OCI-LY7 (cell line): ENCODE measurements at regions not wholly inside any gene's neighbourhood (a gene's known extent, or its start where the extent isn't known, plus 50 kb on each side); places are given as distances from the start of the nearest gene placed in this dataset.

Source experiments
- EZH2phosphoT487 ChIP-seq: fragments of 200-600 bp; sonication (generic); IDR thresholded peaks from 2 replicates; pipeline ENCODE4 v1.6.1; 2018; ENCODE audit warnings: low read depth, borderline replicate concordance, mild to moderate bottlenecking, mixed run types, antibody characterized with exemption, low read length, moderate library complexity, mixed read lengths
- TF ChIP-seq, protein P1 (sequence below): fragments of 200-600 bp; sonication (generic); conservative IDR thresholded peaks from 2 replicates; pipeline ENCODE4 v1.5.1; 2014; ENCODE audit warnings: mild to moderate bottlenecking, antibody characterized with exemption, low read length, moderate library complexity, mixed read lengths

DNA sequence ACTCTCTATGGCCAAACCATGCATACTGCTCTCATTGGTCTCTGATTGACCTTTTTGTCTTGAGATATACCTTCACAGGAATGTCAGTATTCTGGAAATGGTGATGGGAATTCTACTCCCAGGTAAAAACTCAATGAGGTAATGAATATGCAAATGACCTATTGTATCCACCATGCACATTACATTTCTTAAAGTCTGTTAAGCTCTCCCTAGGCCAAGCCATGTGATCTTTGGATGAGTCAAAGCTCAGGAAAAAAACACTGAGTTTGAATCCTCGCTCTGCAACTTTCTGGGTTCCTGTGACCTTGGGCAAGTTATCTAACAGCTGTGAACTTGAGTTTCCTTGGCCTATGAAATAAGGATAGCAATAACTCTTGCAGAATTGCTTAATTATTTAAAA is 175.4 kb downstream of the PPP1R2C start:
- TF ChIP-seq, protein P1, sequence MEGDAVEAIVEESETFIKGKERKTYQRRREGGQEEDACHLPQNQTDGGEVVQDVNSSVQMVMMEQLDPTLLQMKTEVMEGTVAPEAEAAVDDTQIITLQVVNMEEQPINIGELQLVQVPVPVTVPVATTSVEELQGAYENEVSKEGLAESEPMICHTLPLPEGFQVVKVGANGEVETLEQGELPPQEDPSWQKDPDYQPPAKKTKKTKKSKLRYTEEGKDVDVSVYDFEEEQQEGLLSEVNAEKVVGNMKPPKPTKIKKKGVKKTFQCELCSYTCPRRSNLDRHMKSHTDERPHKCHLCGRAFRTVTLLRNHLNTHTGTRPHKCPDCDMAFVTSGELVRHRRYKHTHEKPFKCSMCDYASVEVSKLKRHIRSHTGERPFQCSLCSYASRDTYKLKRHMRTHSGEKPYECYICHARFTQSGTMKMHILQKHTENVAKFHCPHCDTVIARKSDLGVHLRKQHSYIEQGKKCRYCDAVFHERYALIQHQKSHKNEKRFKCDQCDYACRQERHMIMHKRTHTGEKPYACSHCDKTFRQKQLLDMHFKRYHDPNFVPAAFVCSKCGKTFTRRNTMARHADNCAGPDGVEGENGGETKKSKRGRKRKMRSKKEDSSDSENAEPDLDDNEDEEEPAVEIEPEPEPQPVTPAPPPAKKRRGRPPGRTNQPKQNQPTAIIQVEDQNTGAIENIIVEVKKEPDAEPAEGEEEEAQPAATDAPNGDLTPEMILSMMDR: no peak
- no peak for TF ChIP-seq EZH2phosphoT487
